Neural cell (in vitro differentiated cells): ENCODE measurements at regions not wholly inside any gene's neighbourhood (a gene's known extent, or its start where the extent isn't known, plus 50 kb on each side); places are given as distances from the start of the nearest gene placed in this dataset.
A peak's percentile ranks its signal among the peaks of the same experiment; 100 is the strongest.

Source experiments
- H2AFZ ChIP-seq: fragments of 200-600, 300-800 bp; sonication (generic), shearing (Covaris generic); 2 replicates; pipeline ENCODE4 v1.6.0; 2014; ENCODE audit warnings: low read depth, mild to moderate bottlenecking, antibody characterized with exemption, low read length, moderate library complexity
- H3F3A ChIP-seq: fragments of 200-600 bp; shearing (Covaris generic); 2 replicates; pipeline ENCODE4 v1.6.1; 2016; ENCODE audit warnings: mild to moderate bottlenecking, moderate library complexity, mixed read lengths, antibody characterized with exemption, low read length; ENCODE audit not compliant: insufficient read depth, poor library complexity, severe bottlenecking
- H3K27ac ChIP-seq: fragments of 200-600, 300-800 bp; sonication (generic), shearing (Covaris generic); 2 replicates; pipeline ENCODE4 v1.5.1; 2014; ENCODE audit warnings: mild to moderate bottlenecking, low read length, moderate library complexity
- H3K27me3 ChIP-seq: fragments of 300-800, 200-600 bp; sonication (generic), shearing (Covaris generic); 2 replicates; pipeline ENCODE4 v1.6.0; 2014; ENCODE audit warnings: mild to moderate bottlenecking, low read depth, low read length, moderate library complexity; ENCODE audit not compliant: insufficient read depth
- H3K36me3 ChIP-seq: fragments of 300-800, 200-600 bp; sonication (generic), shearing (Covaris generic); 2 replicates; pipeline ENCODE4 v1.5.1; 2014; ENCODE audit warnings: mild to moderate bottlenecking, antibody characterized with exemption, low read length, moderate library complexity; ENCODE audit not compliant: insufficient read depth
- H3K4me2 ChIP-seq: fragments of 300-800, 200-600 bp; sonication (generic), shearing (Covaris generic); 2 replicates; pipeline ENCODE4 v1.6.0; 2014; ENCODE audit warnings: mild to moderate bottlenecking, low read length
- H3K4me3 ChIP-seq: fragments of 300-800, 200-600 bp; sonication (generic), shearing (Covaris generic); 2 replicates; pipeline ENCODE4 v1.5.1; 2014; ENCODE audit warnings: mild to moderate bottlenecking, low read length, moderate library complexity
- H3K79me2 ChIP-seq: fragments of 200-600 bp; shearing (Covaris generic); replicated peaks from 2 replicates; pipeline ENCODE4 v1.6.0; 2014; ENCODE audit warnings: mild to moderate bottlenecking, low read length, moderate library complexity; ENCODE audit not compliant: insufficient read depth
- H3K9ac ChIP-seq: fragments of 300-800, 200-600 bp; sonication (generic), shearing (Covaris generic); 2 replicates; pipeline ENCODE4 v1.6.1; 2016; ENCODE audit warnings: mild to moderate bottlenecking, low read length, mixed read lengths
- H3K9me2 ChIP-seq: fragments of 200-600 bp; shearing (Covaris generic); 2 replicates; pipeline ENCODE4 v1.6.1; 2016; ENCODE audit warnings: mild to moderate bottlenecking, low read length, mixed read lengths; ENCODE audit not compliant: insufficient read depth
- H3K9me3 ChIP-seq: fragments of 200-600, 300-800 bp; sonication (generic), shearing (Covaris generic); 2 replicates; pipeline ENCODE4 v1.6.1; 2016; ENCODE audit warnings: mild to moderate bottlenecking, mixed run types, low read length, moderate library complexity, mixed read lengths
- H4K20me1 ChIP-seq: fragments of 200-600 bp; shearing (Covaris generic); 2 replicates; pipeline ENCODE4 v1.6.1; 2016; ENCODE audit warnings: mild to moderate bottlenecking, mixed run types; ENCODE audit not compliant: insufficient read depth
- CTCF ChIP-seq: fragments of 450-650 bp; IDR thresholded peaks from 2 replicates; pipeline ENCODE4 v1.5.1; 2014; ENCODE audit warnings: antibody characterized with exemption, mild to moderate bottlenecking, moderate library complexity; ENCODE audit not compliant: poor library complexity, severe bottlenecking
- EP300 ChIP-seq: fragments of 450-650 bp; conservative IDR thresholded peaks from 2 replicates; pipeline ENCODE4 v1.6.1; 2014; ENCODE audit warnings: antibody characterized with exemption, mild to moderate bottlenecking, moderate library complexity; ENCODE audit not compliant: poor library complexity, severe bottlenecking
- EZH2 ChIP-seq: fragments of 200-600, 300-800 bp; shearing (Covaris generic), sonication (generic); IDR thresholded peaks from 2 replicates; pipeline ENCODE4 v1.6.1; 2014; ENCODE audit warnings: antibody characterized with exemption, low read length, borderline replicate concordance, mild to moderate bottlenecking; ENCODE audit not compliant: insufficient read depth, poor library complexity, severe bottlenecking
- MXI1 ChIP-seq: fragments of 450-650 bp; conservative IDR thresholded peaks from 2 replicates; pipeline ENCODE4 v1.6.1; 2014; ENCODE audit warnings: antibody characterized with exemption, mild to moderate bottlenecking; ENCODE audit not compliant: poor library complexity, severe bottlenecking
- POLR2AphosphoS5 ChIP-seq: IDR thresholded peaks from 2 replicates; pipeline ENCODE4 v1.6.1; 2012
- RAD21 ChIP-seq: fragments of 450-650 bp; conservative IDR thresholded peaks from 2 replicates; pipeline ENCODE4 v1.6.1; 2014; ENCODE audit warnings: antibody characterized with exemption, mild to moderate bottlenecking, moderate library complexity
- REST ChIP-seq: IDR thresholded peaks from 2 replicates; pipeline ENCODE4 v1.6.1; 2012; ENCODE audit warnings: borderline replicate concordance
- SMC3 ChIP-seq: fragments of 450-650 bp; conservative IDR thresholded peaks from 2 replicates; pipeline ENCODE4 v1.6.1; 2014; ENCODE audit warnings: antibody characterized with exemption, mild to moderate bottlenecking, moderate library complexity; ENCODE audit not compliant: poor library complexity
- TAF1 ChIP-seq: IDR thresholded peaks from 2 replicates; pipeline ENCODE4 v1.6.1; 2012; ENCODE audit warnings: low read depth

GRCh38 chr5:82523633-82524032 lies 245.5 kb upstream of the RPS23 start:
- Histone ChIP-seq H3F3A (no peaks in the 10 kb centered on the region), H3K9me3 (no peaks in the 10 kb centered on the region), H3K27me3 (no peaks in the 10 kb centered on the region), H3K4me2 (no peak overlapping the region), H3K4me3 (no peak overlapping the region), H3K9me2 (no peaks in the 10 kb centered on the region), H2AFZ (no peak overlapping the region), H3K9ac (no peak overlapping the region), H3K79me2 (no peaks in the 10 kb centered on the region), H3K27ac (peak overlapping the region; percentile 50), H4K20me1 (no peaks in the 10 kb centered on the region), H3K36me3 (no peaks in the 10 kb centered on the region)
- no peak for TF ChIP-seq SMC3
- TF ChIP-seq EZH2: no peak
- TF ChIP-seq EP300: no peak
- no peak for TF ChIP-seq CTCF
- TF ChIP-seq REST: no peak
- no peak for TF ChIP-seq MXI1
- no peak for TF ChIP-seq TAF1
- TF ChIP-seq RAD21: no peak
- TF ChIP-seq POLR2AphosphoS5: no peak

GRCh38 chr5:82522897-82523296 lies 244.7 kb upstream of the RPS23 start:
- Histone ChIP-seq H3K9me2 (no peaks in the 10 kb centered on the region), H3K36me3 (no peaks in the 10 kb centered on the region), H3K79me2 (no peaks in the 10 kb centered on the region), H3K4me2 (no peak overlapping the region), H3K9ac (no peak overlapping the region), H3K27ac (peak overlapping the region; percentile 50), H3K9me3 (no peaks in the 10 kb centered on the region), H3K27me3 (no peaks in the 10 kb centered on the region), H2AFZ (no peak overlapping the region), H4K20me1 (no peaks in the 10 kb centered on the region), H3K4me3 (peak overlapping the region; percentile 5), H3F3A (no peaks in the 10 kb centered on the region)
- TF ChIP-seq MXI1: no peak
- TF ChIP-seq REST: peak; percentile 56
- TF ChIP-seq EZH2: no peak
- TF ChIP-seq POLR2AphosphoS5: peak; percentile 44
- TF ChIP-seq EP300: peak; percentile 79
- TF ChIP-seq SMC3: no peak
- no peak for TF ChIP-seq TAF1
- TF ChIP-seq RAD21: no peak
- no peak for TF ChIP-seq CTCF
